ENCODE measurements at regions not wholly inside any gene's neighbourhood (a gene's known extent, or its start where the extent isn't known, plus 50 kb on each side); places are given as distances from the start of the nearest gene placed in this dataset.

DNA sequence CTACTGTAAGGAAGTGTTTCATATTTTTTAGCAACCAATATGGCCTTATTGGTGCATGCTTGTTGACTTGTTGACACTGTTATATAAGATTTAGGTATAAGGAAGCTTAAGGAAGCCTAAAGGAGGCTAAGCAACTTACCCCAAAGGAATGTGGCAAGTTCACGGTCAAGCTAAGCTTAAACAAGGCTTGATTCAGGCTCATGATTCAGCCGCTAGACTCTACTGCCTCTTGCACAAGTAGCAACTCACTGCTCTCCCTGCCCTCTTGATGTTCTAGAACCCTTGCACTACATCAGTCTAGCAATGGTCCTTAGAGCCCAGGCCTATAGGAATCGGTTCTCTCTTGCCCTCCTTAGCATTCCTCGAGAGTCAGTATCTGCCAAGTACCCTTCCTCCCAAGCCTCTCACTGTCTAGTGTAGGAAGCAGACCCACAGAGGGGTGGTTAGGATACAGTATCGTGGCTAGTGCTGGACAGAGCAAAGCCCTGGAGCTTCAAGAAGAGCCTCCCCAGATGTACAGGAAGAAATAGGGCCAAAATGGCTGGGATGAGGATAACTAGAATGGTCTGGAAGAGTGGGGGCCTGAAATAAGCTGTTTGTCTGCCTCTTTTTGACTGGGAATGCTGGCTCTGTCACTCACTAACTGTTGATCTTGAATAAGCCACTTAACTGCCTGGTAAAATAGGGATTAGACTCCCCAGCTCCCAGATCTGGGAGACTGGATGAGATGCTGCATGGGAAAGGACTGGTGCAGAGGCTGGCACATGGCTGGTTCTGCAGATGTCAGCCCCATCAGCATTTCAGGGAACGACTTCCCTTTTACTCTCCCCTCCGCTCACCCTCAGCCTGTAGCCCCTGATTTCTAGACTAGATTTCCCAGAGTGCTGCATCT is 122.2 kb downstream of the NAV1 start:
- DNase-seq: no peak

DNA sequence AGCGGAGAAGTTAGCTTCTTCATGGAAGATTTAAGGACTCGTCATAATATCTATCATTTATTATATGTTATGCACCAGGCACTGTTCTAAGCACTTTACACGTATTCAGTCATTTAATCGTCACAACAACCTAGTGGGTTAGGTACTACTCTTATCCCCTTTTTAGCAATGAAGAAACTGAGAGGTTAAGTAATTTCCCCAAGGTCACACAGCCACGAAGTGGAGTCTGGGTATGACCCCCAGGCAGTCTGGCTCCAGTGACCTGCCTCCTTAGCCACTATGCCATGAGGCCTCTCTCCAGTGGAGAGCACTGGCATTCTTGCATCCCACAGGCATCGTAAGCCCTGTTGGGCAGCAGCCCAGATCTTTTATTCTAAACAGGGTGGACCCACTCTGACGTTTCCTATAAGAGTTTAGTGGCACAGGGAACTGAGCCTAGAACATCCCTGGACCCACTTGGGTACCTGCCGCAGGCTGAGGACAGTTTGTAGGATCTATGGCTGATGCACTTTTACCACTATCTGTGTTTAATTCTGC is 123.0 kb downstream of the NAV1 start:
- no peak for DNase-seq

DNA sequence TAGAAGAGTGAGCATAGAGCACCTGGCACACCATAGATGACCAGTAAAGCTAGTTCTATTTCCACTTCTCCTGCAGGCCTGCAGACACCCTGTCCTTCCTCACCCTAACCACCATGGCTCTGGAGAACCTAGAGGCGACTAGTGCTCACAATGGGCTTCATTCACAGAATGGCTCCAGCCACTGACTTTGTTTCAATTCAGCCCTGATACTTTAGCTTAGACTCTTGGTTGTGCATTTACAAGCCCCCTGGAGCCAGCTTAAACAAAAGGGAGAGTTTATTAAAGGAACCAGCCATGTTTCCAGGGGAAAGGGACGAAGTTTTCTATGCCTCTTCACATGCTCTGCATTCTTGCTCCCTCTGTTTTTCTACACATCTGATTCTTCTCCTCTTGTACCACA is 123.7 kb downstream of the NAV1 start:
- no peak for DNase-seq

DNA sequence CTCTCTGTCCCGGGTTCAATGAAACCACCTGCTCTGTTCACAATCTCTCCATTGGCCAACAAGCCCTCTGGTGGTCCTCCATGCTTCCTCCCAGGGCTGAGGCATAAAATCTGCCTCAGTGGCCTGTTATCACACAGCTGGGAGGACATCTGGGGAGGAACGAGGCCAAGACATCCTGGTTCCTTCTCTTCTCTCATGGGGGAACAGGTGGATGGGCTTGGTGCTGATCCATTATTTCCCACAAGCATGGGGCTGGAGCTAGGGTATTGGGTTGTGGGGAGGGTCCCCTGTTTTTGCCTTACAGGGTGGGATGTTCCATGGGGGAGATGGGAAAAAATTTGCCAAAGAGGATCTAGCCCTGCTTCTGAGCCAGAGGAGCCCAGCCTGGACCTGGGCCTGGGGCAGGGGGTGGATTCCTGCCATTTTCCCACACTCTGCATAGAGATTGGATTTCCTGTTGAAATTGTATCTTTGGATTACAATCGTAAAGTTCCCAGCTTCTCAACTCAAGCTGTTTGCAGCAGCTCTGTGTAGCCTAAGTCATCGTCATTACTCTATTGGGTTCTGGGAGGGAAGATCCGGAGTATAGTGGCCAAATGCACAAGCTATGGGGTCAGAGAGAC is 124.7 kb downstream of the NAV1 start:
- no peak for DNase-seq

DNA sequence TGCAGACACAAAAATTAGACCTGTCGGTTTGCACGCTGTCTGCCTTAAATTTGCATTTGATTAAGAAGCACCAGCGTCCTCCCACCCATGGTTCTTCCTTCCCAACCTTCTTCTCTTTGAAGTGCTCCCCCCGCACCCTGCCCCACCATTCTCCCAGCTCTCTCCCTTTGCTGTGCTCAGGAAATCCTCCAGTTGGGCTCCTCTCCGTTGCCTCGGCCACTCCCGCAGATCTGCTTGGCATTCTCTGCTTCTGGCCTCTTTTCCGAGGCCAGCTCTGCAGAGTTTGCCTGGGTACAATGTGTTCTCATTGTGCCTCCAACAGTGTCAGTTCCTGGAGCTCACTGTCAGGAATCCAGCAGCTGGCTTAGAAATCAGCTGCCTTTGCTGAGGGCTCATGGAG is 126.1 kb downstream of the NAV1 start:
- no peak for DNase-seq

DNA sequence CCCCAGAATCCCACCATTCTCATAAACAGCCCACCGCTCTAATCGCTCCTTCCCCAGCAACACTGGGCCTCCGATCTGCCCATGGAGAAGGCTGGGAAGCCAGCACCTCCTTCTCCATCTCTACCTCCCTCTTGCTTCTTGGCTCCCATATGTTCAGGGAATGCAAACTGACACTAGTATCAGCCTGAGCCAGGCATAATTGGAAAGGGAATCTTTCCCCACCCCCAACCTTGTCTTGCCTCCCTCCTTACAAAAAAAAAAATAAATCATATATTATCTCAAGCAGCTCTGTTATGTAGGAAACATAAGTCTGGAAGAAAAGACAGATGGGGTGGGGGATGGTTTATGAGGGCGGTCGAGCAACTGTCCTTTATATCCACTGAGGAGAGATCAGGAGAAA is 127.2 kb downstream of the NAV1 start:
- no peak for DNase-seq

DNA sequence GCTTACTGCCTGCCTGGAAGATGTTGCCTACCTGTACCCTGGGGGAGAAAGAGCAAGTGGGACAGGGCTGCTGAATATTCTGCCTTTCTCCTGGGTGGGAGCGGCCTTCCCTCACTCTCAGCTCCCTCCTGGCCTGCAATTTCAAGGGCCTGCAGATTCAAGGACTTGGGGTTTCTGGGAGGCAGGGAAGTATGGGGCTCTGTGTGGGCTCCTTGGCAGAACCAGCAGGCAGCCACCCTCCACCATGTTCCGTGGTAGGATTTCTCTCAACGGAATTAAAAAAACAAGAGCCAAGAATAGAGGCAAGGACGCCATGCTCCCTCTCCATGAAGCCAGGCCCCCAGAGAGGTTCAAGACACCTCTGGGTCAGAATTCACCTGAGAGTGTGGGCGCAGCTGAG is 127.7 kb downstream of the NAV1 start:
- DNase-seq: no peak

DNA sequence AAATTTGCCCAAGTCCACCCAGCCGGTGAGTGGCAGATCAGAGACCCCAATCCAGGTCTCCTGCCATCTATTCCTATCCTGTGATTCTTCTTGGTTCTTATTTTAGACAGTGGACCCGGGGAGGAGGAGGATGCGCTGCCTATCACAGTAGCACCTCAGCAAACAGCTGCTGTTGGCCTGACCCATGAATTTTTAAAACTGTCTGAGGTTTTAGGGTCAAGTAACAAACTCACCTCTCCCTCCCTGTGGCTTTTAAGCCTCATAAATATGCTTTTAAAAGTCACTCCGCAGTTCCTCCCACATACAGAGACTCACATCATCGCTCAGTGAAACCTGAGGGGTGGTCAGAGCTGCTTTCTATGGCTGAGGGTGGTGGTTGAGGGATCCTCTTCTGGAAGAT is 128.6 kb downstream of the NAV1 start:
- no peak for DNase-seq

DNA sequence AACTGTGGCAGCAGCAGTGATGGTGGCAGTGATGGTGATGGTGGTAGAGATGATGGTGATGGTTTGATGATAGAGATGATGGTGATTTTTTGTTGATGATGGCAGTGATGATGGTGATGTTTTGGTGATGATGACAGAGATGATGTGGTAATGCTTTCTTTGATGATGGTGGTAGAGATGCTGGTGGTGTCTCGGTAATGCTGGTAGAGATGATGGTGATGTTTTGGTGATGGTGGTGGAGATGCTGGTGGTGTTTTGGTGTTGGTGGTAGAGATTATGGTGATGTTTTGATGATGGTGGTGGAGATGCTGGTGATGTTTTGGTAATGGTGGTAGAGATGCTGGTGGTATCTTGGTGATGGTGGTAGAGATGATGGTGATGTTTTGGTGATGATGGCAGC is 131.6 kb downstream of the NAV1 start:
- no peak for DNase-seq

DNA sequence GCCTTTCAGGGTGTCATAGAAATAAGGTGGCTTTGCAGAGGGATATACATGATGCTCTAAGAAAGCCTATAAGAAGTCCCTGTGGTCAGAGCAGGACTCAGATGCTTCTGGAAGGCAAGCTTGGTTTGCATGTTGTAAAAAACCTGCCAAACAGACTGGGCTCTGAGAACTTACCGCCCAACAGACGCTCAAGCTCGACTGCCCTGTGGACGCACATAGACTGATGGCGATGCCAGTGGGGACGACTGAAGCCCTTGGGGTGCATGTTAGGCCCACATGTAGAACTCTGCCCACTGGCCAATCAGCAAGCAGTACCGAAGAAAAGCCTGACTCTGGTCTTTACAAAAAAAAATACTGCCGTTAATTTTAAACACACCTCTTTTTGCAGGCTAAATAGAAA is 133.8 kb downstream of the NAV1 start:
- DNase-seq: no peak

DNA sequence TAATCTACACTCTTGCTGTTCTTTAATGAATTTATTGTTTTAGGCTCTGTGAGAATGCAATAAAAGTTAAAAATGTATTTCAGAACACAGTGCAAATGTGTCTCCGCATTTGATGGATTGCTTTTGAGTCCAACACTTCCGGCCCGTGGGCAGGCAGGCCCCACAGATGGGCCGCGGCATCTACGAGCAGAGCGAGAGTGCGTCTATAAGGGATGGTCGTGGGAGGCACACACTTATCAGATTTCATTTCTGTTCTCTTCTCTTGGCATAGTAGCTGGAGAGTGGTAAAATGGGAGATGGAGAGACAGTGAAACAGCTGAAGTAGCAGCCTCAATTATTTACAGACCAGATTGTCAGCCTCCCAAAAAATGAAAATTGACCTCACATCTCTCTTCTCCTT is 134.2 kb downstream of the NAV1 start:
- no peak for DNase-seq

DNA sequence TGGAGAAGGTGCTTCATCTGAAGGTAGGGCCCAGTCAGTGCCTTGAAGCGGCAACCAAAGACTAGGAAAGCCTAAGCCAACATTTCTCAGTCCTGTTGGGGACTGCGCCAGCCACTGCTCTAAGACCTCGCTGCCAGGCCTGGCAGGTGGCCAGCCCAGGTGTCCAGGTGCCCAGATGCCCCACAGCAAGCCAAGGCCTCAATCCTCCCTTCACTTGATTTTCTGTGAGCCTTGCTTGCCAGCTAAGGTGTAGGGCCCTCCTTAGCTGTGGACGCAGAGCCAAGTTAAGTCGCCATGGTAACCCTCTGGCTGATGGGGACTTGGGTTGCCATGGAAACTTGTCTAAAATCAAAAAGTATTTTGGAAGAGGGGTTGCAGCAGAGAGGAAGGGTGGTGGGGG is 135.0 kb downstream of the NAV1 start:
- no peak for DNase-seq

DNA sequence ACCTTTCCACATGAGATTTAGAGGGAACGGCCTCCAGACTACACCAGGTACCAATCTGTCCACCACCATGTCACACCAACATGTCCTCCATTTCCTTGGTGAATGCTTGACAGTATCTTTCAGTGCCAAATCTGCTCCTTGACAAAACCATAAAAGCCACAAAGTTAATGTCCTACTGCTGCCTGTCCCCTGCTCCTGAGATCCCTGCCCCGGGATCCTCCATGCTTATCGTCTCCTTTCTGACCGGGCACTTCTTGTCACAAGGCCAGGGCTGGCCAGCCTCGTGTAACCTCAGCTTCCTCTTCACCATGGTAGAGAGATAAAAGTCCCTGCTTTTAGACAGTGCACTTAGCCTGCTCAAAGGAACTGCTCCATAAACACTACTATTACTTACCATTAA is 136.2 kb downstream of the NAV1 start:
- DNase-seq: no peak

DNA sequence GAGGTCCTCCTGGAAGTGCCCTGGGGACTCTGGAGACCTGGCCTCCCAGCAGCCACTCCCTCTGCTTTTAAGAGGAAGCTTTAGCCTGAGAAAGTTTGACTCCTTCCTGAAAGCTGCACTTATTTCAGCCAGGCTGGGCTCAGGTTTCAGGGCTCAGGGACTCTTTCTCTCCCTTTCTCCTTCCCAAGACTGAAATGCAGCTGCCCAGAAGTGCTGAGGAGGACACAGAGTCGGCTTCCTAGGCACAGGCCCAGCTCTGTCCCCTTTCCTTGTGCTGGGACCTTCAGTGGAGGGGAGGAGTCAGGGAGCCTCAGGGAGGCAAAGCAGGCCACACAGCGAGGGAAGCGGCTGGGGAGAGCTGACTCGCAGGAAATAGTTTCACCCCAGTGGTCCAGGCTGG is 137.3 kb downstream of the NAV1 start:
- DNase-seq: no peak

DNA sequence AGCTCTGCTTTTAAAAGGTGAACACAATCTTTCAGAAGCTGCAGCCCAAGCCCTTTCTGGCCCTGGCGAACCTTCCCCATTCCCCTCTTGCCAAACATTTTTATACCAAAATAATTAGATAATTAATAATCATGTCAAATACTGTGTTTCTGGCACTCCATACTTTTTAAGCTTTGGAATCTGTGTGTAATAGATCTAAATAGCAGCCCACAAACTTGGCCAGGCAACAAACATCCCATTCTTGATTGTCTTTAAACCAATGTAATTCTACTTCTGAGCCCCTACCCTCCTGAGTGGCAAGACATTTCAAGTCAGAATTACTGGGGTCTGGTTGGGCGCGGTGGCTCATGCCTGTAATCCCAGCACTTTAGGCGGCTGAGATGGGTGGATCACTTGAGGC is 137.7 kb downstream of the NAV1 start:
- DNase-seq: no peak

DNA sequence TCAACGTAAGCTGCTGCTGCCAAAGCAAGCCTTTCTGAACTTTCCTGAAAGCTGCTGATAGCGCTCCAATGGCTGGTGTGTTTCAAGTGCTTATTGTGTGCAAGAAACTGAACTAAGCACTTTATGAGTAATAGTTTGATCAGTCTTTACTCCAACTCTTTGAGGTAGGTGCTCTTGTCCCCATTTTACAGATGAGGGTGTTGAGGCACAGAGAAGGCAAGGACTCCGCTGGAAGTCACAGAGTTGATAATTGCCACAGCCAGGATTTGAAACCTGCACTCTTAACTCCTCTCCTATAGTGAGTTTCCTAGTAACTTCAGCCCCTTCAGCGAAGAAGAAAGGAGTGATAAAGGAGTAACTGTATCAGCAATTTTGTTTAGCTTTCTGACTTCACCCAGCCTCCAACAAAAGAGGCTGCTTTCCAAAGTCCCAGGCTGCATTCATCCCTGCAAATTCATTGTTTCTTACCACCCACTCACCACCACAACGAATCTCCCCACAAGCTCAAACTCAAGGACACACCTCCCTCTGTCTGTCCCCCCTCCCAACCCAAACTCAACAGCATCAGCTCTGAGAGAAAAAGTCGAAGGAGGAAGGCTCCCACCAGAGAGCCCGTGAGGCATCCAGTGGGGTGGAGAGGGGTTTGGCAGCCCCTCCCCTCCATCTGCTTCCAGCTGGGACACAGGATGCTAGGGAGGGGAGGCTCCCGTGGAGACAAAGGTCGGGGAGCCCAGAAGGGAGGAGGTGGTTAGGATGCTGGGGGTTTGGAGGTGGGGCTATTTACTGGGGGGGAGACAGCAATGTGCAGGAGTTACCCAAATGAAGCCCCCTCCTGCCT is 139.6 kb downstream of the NAV1 start:
- DNase-seq: no peak

DNA sequence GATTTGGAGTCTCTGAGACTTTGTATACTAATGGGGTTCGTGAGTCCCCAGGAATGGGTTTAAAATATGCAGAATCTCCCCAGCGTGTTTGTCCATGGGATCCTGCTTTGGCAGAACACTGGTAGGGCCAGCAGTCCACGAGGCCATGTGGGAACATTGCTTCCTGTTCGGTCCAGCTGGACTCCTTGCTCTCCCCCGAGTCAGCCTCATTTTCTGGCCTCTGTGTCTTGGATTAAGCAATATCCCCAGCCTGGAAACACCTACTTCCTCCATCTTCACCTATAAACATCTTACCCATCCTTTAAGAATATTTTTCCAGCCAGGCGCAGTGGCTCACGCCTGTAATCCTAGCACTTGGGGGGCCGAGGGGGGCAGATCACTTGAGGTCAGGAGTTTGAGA is 142.4 kb downstream of the NAV1 start:
- no peak for DNase-seq

DNA sequence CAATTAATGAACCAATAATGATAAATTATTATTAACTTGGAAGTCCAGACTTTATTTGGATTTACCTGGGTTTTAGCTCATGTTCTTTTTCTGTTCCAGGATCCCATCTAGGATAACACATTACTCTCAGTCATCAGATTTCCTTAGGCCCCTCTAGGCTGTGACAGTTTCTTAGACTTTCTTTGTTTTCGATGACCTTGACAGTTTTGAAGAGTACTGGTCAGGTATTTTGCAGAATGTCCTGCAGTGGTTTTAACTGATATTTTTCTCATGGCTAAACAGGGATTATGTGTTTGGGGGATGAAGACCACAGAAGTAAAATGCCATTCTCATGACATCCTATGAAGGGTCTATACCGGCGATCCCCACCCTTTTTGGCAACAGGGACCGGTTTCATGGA is 144.0 kb downstream of the NAV1 start:
- no peak for DNase-seq

DNA sequence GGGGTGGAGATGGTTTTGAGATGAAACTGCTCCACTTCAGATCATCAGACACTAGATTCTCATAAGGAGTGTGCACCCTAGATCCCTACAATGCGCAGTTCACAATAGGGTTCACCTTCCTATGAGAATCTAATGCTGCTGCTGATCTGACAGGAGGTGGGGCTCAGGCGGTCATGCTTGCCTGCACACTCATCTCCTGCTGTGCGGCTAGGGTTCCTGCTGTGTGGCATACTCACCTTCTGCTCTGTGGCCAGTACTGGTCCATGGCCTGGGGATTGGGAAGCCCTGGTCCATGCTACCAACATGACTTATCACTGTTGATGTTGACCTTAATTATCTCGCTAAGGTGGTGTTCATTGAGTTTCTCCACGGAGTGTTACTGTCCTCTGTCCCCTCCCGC is 144.5 kb downstream of the NAV1 start:
- no peak for DNase-seq

DNA sequence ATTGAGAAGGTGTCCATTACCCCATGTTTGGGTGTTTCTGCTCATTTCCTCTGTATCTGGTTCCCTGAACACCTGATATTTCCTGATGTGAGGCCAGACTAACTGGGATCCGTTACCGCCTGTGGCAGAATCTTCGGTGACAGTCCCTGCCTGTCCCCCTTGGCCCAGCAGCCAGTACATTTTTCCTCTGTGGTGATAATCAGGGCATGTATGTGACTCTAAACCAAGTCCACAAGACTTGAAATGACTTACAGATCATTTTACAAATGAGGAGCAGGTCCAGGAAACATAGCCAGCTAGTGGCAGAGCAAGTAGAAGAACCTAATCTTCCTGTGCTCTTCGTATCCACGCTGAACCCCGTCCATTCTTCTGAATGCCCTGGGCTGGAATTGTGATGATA is 143.5 kb upstream of the IPO9 start:
- DNase-seq: no peak

DNA sequence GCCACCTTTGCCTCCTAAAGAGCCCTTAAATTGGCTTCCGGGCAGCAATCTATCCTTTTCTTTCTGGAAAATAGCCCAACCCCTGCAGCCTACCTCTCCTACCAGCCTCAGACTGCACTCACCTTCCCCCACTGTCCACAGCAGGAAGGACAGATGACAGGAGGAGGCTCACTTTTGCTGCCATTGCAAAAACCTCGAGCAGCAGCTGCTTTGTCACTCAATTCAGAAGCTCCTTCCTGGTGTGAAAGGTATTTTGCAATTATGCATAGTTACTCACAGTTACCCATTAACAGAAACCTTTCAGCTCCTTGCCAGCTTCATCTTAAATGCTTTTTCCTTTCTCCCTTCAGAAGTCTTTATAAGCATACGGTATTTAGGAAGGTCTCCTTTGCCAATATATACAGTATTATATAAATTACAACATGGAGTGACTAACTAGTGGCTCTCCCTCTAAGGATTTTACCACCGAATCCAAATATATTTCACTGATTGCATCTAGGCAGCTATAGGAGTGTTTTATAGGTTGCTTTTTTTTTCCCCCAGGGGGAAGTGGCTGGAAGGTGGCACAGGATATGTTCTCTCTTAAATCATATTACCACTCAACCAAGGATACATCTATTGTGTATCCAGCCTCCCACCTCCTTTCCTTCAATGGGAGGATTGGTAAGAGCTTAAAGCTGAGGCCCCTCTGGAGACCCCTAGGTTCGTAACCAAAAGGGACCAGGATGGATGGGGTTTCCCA is 142.1 kb upstream of the IPO9 start:
- peak; percentile 48 for DNase-seq

DNA sequence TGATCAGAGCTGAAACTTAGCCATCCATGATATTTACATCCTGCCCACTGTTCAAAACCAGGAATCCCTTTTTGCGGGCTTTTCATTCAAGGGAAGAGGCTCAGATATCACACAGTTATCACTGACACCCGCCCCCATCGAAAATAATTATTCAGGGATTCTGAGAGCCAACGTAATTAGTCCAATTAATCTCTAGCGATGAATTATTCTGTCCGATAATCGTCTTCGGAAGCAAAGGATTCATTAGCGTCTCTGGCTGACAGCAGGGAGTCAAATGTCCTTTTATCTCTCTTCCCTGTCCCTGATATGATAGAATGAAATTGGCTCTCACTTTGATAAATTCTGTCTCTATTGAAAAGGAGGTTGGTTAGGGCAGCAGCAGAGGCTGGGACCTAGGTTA is 140.4 kb upstream of the IPO9 start:
- no peak for DNase-seq

DNA sequence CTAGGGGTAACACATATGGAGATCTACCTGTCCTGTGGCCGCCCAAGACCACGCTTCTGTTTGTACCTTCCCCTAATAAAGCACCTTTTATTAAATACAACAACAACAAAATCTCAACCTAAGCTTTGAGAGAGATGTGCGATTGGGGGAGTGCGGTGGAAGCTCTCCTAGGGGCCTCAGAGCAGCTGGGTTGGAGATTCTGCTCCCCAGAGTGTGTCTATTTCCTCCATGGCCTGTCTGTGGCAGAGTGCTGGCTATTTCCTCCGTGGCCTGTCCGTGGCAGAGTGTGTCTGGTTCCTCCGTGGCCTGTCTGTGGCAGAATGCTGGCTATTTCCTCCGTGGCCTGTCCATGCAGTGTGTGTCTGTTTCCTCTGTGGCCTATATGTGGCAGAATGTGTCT is 139.3 kb upstream of the IPO9 start:
- DNase-seq: no peak

All from NCI-H345 (cell line).